ENCODE measurements at regions not wholly inside any gene's neighbourhood (a gene's known extent, or its start where the extent isn't known, plus 50 kb on each side); places are given as distances from the start of the nearest gene placed in this dataset.

GRCh38 chr12:98453492-98453891, 61.9 kb upstream of the TMPO start:
- FAIRE-seq (no peak), DNase-seq (ENCODE audit: low read depth, low spot score) (no peak)
- Histone ChIP-seq H3K9me1 (ENCODE audit: control insufficient read depth, extremely low read depth, insufficient read depth, low read length) (no peaks in the 10 kb centered on the region), H4K20me1 (ENCODE audit: control insufficient read depth, extremely low read depth, insufficient read depth, low read length) (no peaks in the 10 kb centered on the region), H3K79me2 (ENCODE audit: control insufficient read depth, insufficient read depth, low read length) (no peaks in the 10 kb centered on the region), H3K4me1 (ENCODE audit: control insufficient read depth, extremely low read depth, insufficient read depth, low read length) (no peaks in the 10 kb centered on the region), H3K27me3 (ENCODE audit: control insufficient read depth, extremely low read depth, insufficient read depth, low read length) (peaks cover 9% of the 10 kb centered on the region), H3K9me3 (ENCODE audit: control insufficient read depth, low read depth, low read length) (no peaks in the 10 kb centered on the region), H2AFZ (ENCODE audit: control insufficient read depth, low read length) (no peak overlapping the region), H3K36me3 (ENCODE audit: control insufficient read depth in 2 of 2, extremely low read depth in 1 of 2, insufficient read depth in 2 of 2, low read length in 2 of 2) (no peaks in the 10 kb centered on the region), H3K4me2 (ENCODE audit: control insufficient read depth, extremely low read depth, insufficient read depth, low read depth, low read length) (no peak overlapping the region), H3K27ac (ENCODE audit: control insufficient read depth, insufficient read depth, low read length) (no peak overlapping the region), H3K4me3 (ENCODE audit: control insufficient read depth in 2 of 3, extremely low read depth in 1 of 3, insufficient read depth in 2 of 3, low read depth in 1 of 3, low read length in 3 of 3) (no peak overlapping the region), H3K9ac (ENCODE audit: control insufficient read depth, extremely low read depth, insufficient read depth, low read length) (no peak overlapping the region)
- dilution Hi-C loops (cut with MboI; ENCODE audit: extremely low pct_ligation_motif_present, low sequenced_read_pairs): no loop called here
- TF ChIP-seq EZH2 (IDR thresholded peaks at IDR 0.05; ENCODE audit: low read length) (no peak), CTCF (optimal IDR thresholded peaks at IDR 0.05 in 1 of 3, IDR thresholded peaks at IDR 0.05 in 1 of 3, conservative IDR thresholded peaks at IDR 0.05 in 1 of 3; ENCODE audit: extremely low read depth in 1 of 3, insufficient read depth in 2 of 3, low read length in 3 of 3) (no peak)

- Histone ChIP-seq H3K36me3 (ENCODE audit: control insufficient read depth in 2 of 2, extremely low read depth in 1 of 2, insufficient read depth in 2 of 2, low read length in 2 of 2) (no peaks in the 10 kb centered on the region), H3K27ac (ENCODE audit: control insufficient read depth, insufficient read depth, low read length) (no peak overlapping the region), H3K79me2 (ENCODE audit: control insufficient read depth, insufficient read depth, low read length) (no peaks in the 10 kb centered on the region), H3K4me1 (ENCODE audit: control insufficient read depth, extremely low read depth, insufficient read depth, low read length) (no peaks in the 10 kb centered on the region), H3K27me3 (ENCODE audit: control insufficient read depth, extremely low read depth, insufficient read depth, low read length) (peaks cover 9% of the 10 kb centered on the region), H3K9ac (ENCODE audit: control insufficient read depth, extremely low read depth, insufficient read depth, low read length) (no peak overlapping the region), H3K9me3 (ENCODE audit: control insufficient read depth, low read depth, low read length) (no peaks in the 10 kb centered on the region), H3K9me1 (ENCODE audit: control insufficient read depth, extremely low read depth, insufficient read depth, low read length) (no peaks in the 10 kb centered on the region), H3K4me3 (ENCODE audit: control insufficient read depth in 2 of 3, extremely low read depth in 1 of 3, insufficient read depth in 2 of 3, low read depth in 1 of 3, low read length in 3 of 3) (no peak overlapping the region), H2AFZ (ENCODE audit: control insufficient read depth, low read length) (no peak overlapping the region), H4K20me1 (ENCODE audit: control insufficient read depth, extremely low read depth, insufficient read depth, low read length) (no peaks in the 10 kb centered on the region), H3K4me2 (ENCODE audit: control insufficient read depth, extremely low read depth, insufficient read depth, low read depth, low read length) (no peak overlapping the region)
- TF ChIP-seq EZH2 (IDR thresholded peaks at IDR 0.05; ENCODE audit: low read length): no peak
- TF ChIP-seq CTCF (optimal IDR thresholded peaks at IDR 0.05 in 1 of 3, IDR thresholded peaks at IDR 0.05 in 1 of 3, conservative IDR thresholded peaks at IDR 0.05 in 1 of 3; ENCODE audit: extremely low read depth in 1 of 3, insufficient read depth in 2 of 3, low read length in 3 of 3): no peak
- DNase-seq (ENCODE audit: low read depth, low spot score) (no peak), FAIRE-seq (no peak)
- dilution Hi-C loops (cut with MboI; ENCODE audit: extremely low pct_ligation_motif_present, low sequenced_read_pairs): no loop called here
Measured at GRCh38 chr12:98456041-98456440, 59.3 kb upstream of the TMPO start.

Data from keratinocyte (primary cell).